Heart right ventricle (tissue), 16 donors: ENCODE measurements at regions not wholly inside any gene's neighbourhood (a gene's known extent, or its start where the extent isn't known, plus 50 kb on each side); places are given as distances from the start of the nearest gene placed in this dataset.

ENCODE experiments used
- ATAC-seq, 8 donors: fragments of 200-7000 bp; cut with Tn5 transposase; one replicate each; pipeline ENCODE4 v1.9.1; 2020; ENCODE audit warnings: mild to moderate bottlenecking in 8 of 8, moderate library complexity in 8 of 8, moderate number of reproducible peaks in 1 of 8
- DNase-seq, 2 donors: peaks; one replicate each; pipeline ENCODE4 v3.0.0-alpha.2; 2020
- H3K27ac ChIP-seq, 10 donors: fragments of 200-600 bp; sonication (generic) in 2 of 10; one replicate each; pipeline versions ENCODE4 v1.5.0 to v1.8.0; 2020 to 2022; ENCODE audit warnings: mild to moderate bottlenecking in 3 of 10
- H3K27me3 ChIP-seq, 7 donors: fragments of 200-600 bp; one replicate each; pipeline ENCODE4 v1.8.0; 2021 to 2022; ENCODE audit warnings: mild to moderate bottlenecking in 2 of 7
- H3K36me3 ChIP-seq, 9 donors: fragments of 200-600 bp; sonication (generic) in 1 of 9; one replicate each; pipeline versions ENCODE4 v1.5.0 to v1.8.0; 2020 to 2022; ENCODE audit warnings: mild to moderate bottlenecking in 2 of 9
- H3K4me1 ChIP-seq, 9 donors: fragments of 200-600 bp; sonication (generic) in 1 of 9; one replicate each; pipeline versions ENCODE4 v1.5.0 to v1.8.0; 2020 to 2022; ENCODE audit warnings: mild to moderate bottlenecking in 4 of 9
- H3K4me3 ChIP-seq, 10 donors: fragments of 200-600 bp; sonication (generic) in 2 of 10; one replicate each; pipeline versions ENCODE4 v1.5.0 to v1.8.0; 2020 to 2022; ENCODE audit warnings: mild to moderate bottlenecking in 7 of 10, moderate library complexity in 2 of 10
- H3K9me3 ChIP-seq, 11 donors: fragments of 200-600 bp in 10 of 11; sonication (generic) in 2 of 11; one replicate each; pipeline versions ENCODE4 v1.5.0 to v1.8.0; 2013 to 2022; ENCODE audit warnings: mild to moderate bottlenecking in 2 of 11, control low read depth in 1 of 11, moderate library complexity in 1 of 11
- whole genome bisulfite sequencing, 2 donors: extraction: QIAGEN DNeasy Blood & Tissue Kit; methylation state at CpG; one replicate each; pipeline ENCODE4 v1.1.7; 2013; ENCODE audit warnings: inconsistent platforms in 1 of 2; 5-methylcytosine and 5-hydroxymethylcytosine counted together
- intact Hi-C, 10 donors: fragments of 100-400 bp; cut with DNase I; formaldehyde crosslinking; loops; one replicate each; pipeline versions ENCODE4 v1.11.1 to v1.14.2; 2022
- TF ChIP-seq, protein P1 (sequence below), 9 donors: fragments of 200-600 bp; sonication (generic) in 2 of 9; IDR thresholded peaks; one replicate each; pipeline versions ENCODE4 v1.5.0 to v1.8.0; 2021 to 2022; ENCODE audit warnings: antibody characterized with exemption in 9 of 9, mild to moderate bottlenecking in 5 of 9, moderate library complexity in 1 of 9
- donor health status: Arrhythmogenic right ventricular cardiomyopathy.
- donor health status: ischemic (EF 13 %, LVEDD 7.1; RV severe dilation, severe dysfunction).
- donor health status: healthy with polysubstance abuse.
- donor health status: DM: no; HTN: yes; CAD: no.
- donor health status: DM: no; HTN: no; CAD: no.
- donor health status: ischemic (EF 25% LVEDD 6.9; RV normal size, moderate dysfunction).
- donor health status: ischemic (EF 25% LVEDD 5.7; RV mildly dilated, moderate dysfunction).
- donor health status: healthy.
- donor health status: DM: yes; HTN: yes; CAD: no.
- donor health status: Ischemic cardiomyopathy.
- donor health status: ischemic (EF 35%, LVEDD 5.7; RV mildly dilated, moderate dysfunction).
- donor health status: nonischemic (EF 11% LVEDD 7.7; RV severe dilation, severe dysfunction).
- donor health status: DM: yes; HTN: yes; CAD: no.
- donor health status: PGD.
- donor health status: ischemic (EF 29% LVEDD 5.4; RV normal size, mild dysfunction).
- donor health status: nonischemic (EF 23%, LVEDD 6.1; RV moderate dilation, normal function).

GRCh38 chr5:82917584-82917983 is 159.6 kb downstream of the TMEM167A start:
- WGBS, 2 donors, result 65 to 69% methylated on average over 4 of the region's 4 CpGs
- H3K4me1 ChIP-seq, result no peaks in the 10 kb centered on the region
- H3K9me3 ChIP-seq, result peaks cover 0 to 29% (median 8%) of the 10 kb centered on the region in 11 donors
- no peaks in the 10 kb centered on the region for H3K27me3 ChIP-seq
- TF ChIP-seq, protein P1, sequence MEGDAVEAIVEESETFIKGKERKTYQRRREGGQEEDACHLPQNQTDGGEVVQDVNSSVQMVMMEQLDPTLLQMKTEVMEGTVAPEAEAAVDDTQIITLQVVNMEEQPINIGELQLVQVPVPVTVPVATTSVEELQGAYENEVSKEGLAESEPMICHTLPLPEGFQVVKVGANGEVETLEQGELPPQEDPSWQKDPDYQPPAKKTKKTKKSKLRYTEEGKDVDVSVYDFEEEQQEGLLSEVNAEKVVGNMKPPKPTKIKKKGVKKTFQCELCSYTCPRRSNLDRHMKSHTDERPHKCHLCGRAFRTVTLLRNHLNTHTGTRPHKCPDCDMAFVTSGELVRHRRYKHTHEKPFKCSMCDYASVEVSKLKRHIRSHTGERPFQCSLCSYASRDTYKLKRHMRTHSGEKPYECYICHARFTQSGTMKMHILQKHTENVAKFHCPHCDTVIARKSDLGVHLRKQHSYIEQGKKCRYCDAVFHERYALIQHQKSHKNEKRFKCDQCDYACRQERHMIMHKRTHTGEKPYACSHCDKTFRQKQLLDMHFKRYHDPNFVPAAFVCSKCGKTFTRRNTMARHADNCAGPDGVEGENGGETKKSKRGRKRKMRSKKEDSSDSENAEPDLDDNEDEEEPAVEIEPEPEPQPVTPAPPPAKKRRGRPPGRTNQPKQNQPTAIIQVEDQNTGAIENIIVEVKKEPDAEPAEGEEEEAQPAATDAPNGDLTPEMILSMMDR (IDR thresholded peaks at IDR 0.05), result no peak
- H3K27ac ChIP-seq, result no peak overlapping the region
- ATAC-seq (no peak), DNase-seq (no peak)
- no peaks in the 10 kb centered on the region for H3K36me3 ChIP-seq
- intact Hi-C loops, result no loop called here
- no peak overlapping the region for H3K4me3 ChIP-seq

DNA sequence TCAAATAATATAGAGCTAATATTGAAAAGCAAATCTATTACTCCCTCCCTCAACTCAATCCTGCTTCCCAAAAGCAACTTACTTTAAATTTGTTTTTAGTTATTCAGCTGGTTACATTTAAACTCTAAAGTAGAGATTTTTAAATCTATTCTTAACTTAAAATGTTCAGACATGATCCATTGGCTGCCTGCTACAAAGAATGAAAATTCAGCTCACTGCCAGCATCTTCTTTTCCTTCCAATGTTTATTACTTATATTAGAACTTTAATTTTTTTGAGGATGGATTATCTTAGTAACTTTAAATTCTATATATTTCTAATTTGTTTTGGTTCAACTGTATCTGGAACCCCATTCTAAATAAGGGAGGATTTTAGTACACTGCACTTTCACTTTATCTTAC is 163.2 kb downstream of the TMEM167A start:
- no peaks in the 10 kb centered on the region for H3K36me3 ChIP-seq
- H3K27ac ChIP-seq, result no peak overlapping the region
- H3K27me3 ChIP-seq, result no peaks in the 10 kb centered on the region
- H3K4me3 ChIP-seq, result no peak overlapping the region
- peaks cover 0 to 29% (median 8%) of the 10 kb centered on the region in 11 donors for H3K9me3 ChIP-seq
- H3K4me1 ChIP-seq, result no peaks in the 10 kb centered on the region
- TF ChIP-seq, protein P1 (IDR thresholded peaks at IDR 0.05), result no peak
- DNase-seq (no peak), ATAC-seq (no peak)
- intact Hi-C loops, result no loop called here

GRCh38 chr5:82912462-82912861 is 164.7 kb downstream of the TMEM167A start:
- TF ChIP-seq, protein P1 (IDR thresholded peaks at IDR 0.05), result no peak
- Histone ChIP-seq H3K4me1 (no peaks in the 10 kb centered on the region), H3K4me3 (no peak overlapping the region), H3K27me3 (no peaks in the 10 kb centered on the region), H3K27ac (peak overlapping the region in 2 of 10 donors; percentile 41 to 64), H3K36me3 (no peaks in the 10 kb centered on the region), H3K9me3 (peaks cover 0 to 29% (median 8%) of the 10 kb centered on the region in 11 donors)
- WGBS, 2 donors, result 77 to 92% methylated on average over 5 of the region's 5 CpGs
- no peak for DNase-seq
- intact Hi-C loops, result no loop called here
- ATAC-seq, result no peak

DNA sequence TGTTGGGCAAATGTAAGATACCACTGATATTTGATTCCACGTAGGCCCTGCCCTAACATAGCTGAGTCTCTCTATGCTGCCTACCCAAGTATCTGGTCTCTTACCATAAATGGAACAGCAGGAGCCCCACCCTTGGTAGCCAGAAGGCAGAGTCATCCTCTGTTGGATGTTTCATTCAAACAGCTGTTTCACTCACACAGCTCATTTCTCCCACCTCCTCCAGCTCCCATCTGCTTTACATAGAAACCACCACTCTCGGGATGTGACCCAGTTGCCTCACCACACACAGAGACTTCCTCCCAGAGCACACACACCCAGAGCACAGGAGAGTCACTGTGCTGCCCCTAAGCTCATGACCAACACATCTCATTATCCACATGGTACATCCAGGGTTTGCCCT is 165.3 kb downstream of the TMEM167A start:
- Histone ChIP-seq H3K27ac (peak overlapping the region in 3 of 10 donors; percentile 41 to 64 (median 56)), H3K4me3 (no peak overlapping the region), H3K36me3 (no peaks in the 10 kb centered on the region), H3K27me3 (no peaks in the 10 kb centered on the region), H3K4me1 (no peaks in the 10 kb centered on the region), H3K9me3 (peaks cover 0 to 26% (median 8%) of the 10 kb centered on the region in 11 donors)
- ATAC-seq (peak in 5 of 8 donors; percentile 50 to 73 (median 63)), DNase-seq (no peak)
- 78 to 87% methylated on average over 2 of the region's 2 CpGs for WGBS, 2 donors
- intact Hi-C loops, result no loop called here
- TF ChIP-seq, protein P1 (IDR thresholded peaks at IDR 0.05), result no peak
